Kidney glomerular epithelial cell (primary cell): ENCODE measurements at regions not wholly inside any gene's neighbourhood (a gene's known extent, or its start where the extent isn't known, plus 50 kb on each side); places are given as distances from the start of the nearest gene placed in this dataset.

Source experiments
- DNase-seq: peaks from one replicate; lab custom pipeline; 2025; lab: John Stamatoyannopoulos, UW

DNA sequence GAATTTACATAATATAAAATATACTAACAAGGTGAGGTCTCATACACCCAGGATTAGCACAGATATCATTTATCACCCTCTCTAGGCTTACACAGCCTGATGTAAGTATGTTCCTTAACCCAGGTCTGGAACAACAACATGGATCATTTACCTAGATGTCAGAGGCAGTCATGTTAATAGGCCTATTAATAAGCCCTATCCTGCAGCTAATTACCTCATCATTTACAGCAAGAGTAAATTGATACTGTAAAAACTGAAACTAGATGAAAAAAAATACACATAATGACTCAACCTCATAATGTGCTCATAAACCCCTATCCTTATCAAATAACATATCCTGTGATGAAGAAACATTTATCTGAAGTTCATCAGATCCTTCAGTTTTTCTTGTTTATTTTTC lies 334.3 kb upstream of the MANEA start:
- no peak for DNase-seq

DNA sequence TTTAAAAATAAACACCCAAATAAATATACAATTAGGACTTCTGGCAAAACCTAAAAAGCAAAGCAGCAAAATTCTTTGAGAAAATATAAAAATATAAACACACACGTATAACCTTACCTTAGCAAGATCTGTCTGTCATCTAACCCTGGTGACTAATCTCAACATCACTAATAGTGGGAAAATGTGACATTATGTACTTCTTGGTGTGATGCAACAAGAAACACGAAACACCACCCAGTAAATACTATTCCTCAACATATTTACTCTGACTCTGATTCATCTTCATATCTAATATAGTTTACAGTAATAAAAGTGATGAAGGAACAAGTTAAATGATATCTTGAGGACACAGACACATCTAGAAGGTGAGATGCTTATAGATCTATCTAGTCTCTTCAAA lies 332.6 kb upstream of the MANEA start:
- DNase-seq = no peak

DNA sequence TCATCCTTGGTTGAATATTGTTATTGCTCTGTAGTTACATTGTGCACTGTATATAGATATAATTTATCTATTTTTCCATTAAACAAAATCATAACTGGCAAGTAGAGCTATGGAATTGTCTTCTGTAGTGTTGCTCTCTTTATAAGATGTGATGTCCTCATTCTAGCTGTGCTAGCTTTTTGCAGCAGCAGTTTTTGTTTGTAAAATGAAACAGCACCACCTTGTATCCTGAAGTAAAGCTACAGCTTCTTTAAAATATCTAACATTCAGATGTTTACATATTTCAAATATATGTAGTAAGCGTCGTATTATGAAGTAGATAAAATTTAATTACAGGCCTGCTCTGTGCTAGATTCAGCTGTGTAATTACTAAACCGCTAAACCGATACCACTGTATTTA lies 328.8 kb upstream of the MANEA start:
- DNase-seq = no peak

DNA sequence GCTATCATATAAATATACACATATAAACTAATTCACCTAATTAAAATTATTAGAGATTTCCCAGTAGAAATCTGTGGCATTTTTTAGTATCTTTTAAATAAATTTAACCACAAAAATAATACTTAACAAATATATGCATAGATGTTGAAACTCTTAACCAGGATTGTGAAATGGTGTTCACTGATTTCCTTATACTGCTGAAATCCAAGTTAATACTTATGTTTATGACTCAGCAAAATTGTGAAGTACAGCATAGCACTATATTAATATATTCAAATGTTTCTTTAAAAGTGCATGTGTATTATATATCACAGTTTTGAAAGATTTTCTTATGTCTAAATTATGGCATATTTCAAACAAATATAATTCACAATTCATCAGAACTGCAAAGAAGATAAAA lies 328.2 kb upstream of the MANEA start:
- no peak for DNase-seq

DNA sequence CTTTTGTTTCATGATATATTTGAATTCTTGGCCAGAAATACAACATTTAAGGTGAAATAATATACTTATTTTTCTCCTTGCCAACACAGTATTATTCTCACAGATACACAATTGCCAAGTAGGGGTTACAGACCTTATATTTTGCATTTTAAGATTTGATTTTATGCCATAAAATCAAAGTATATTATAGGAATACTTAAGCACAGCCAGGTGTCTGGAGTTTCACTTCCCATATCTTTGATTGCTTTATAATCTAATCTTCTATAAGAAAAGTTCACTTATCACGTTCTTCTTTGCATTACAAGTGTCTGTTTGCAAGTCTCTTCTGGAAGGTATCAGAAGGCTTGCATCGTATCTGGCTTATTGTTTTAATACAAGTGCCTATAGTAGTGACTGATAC lies 327.7 kb upstream of the MANEA start:
- DNase-seq = no peak

DNA sequence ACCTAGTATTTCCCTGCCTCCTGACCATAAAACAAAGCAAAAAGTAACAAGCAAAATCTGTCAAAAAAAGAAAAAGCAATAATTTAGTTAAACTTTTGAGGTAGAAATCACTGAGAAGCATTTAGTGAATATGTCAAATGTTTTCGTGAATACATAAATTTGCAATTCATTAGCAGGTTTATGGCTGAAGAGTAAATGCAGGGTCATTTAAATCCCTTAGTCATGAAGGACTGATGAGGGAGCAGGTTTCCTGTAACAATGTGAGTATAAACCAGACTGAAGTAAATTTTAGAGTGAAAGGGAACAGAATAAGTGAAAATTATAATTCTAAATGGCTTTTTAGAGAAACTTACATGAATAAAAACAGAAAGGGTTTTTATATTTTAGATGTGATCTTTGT lies 313.5 kb upstream of the MANEA start:
- no peak for DNase-seq

DNA sequence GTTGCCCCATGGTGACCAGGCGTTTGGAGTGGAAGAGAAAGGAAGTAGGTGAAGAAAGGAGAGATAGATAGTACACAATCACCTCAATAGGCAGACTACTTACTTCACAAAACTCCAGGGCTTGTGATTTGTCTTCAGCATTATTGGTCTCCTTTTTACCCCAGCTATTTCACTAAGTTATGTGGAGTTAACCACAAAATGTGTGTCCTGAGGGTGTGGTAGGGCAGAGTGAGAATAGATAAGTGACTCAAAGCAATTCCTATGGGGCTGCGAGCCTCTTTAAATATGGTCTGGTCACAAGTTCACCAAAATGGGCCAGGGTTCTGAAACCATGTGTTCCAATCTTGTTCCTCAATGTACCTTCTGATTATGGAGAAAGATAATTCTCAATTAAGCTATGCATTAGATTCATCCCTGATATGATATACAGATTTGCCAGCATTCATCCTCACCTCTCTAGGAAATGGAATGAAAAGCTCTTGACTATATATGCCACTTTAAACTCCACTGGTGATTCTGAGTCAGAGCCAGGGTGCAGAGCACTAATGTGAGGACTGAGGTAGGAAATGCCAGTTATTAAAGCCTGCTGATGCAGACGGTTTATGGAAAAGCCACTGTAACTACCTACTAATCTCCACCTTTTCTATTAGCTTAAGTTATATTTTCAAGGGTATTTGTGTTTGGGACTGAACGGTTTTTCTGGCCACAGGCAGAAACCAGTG lies 310.6 kb upstream of the MANEA start:
- DNase-seq = no peak

DNA sequence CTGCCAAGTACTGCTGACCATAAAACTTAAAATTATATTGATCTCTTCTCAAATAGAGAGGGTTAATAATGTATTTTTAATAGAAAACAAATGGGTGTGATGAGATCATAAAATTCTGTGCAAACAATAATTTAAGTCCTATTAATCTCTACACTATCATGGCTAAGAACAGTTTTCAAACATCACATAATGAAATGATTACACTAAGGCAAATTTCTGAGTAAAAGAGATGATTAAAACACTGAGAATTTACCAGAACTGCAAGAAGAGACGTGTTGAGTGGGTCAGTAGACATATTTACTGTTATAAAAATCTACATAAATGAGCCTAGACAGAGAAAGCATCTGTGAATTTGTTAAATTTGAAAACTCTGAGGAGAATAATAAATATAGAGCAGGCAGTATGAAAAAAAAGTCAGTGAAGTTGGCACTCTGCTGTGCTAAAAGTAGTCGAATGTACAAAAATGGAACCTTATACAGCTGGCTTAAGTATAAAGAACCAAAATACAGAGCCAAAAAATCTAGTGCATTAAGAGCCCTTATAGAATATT lies 302.6 kb upstream of the MANEA start:
- no peak for DNase-seq

DNA sequence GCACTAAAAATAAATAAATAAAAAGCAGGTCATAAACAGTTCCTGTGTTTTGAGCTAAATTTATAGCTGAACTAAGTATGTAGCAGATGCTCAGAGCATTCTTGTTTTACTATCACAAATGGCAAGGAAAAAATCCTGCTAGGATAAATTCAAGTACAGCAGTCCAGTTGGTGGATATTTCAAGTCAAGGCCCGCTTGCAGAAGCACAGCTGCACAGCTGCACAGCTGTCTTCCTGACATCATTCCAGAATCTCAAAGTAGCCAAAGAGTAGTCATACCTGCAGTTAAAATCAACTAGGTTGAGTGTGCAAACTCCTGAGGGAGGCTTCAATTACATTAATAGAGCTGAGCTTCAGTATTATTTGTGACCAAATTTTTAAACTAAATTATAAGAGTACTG lies 297.7 kb upstream of the MANEA start:
- no peak for DNase-seq

DNA sequence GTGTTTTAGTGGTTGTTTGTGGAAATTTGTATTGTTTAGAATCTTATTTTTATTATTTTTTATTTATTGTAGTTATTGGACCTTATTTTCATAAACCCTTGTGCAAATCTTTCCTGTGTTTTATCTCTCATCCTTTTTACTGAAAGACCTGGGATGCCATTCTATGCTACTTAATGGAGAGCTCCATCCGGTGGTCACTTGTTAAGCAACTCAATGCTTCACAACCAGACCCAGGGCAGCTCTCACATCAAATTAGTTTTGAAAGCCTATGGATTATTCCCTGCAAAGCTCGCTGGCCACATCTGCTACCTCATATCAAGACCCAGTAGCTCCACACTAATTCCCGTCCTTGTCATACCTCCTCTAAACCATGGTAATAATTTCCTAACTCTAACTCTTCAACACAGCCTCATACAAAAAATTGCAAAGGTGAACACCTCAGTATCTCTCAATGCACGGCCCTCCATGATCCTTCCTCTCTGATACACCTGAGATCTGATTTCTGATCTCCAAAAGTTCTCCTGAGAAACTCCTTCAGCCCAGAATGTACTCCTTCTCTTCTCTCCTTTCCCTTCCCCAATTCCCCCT lies 296.6 kb upstream of the MANEA start:
- DNase-seq = no peak

DNA sequence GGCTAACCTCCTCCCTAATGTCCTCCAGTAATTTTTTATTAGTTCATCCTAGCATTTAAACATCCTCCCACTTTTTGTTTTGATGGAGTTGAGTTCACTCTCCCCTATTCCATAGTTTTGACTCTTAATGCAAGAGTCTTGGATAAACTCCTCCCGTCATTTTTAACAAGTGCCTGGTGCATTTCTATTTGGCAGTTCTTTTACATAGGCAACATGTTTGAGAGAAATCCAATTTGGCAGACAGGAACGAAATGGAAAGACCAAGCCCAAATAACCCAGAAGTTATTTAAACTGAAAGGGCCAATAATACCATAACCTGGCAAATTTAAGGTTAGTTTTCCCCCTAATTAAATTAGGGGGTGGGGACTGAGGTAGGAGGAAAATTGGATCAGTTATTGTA lies 291.5 kb upstream of the MANEA start:
- DNase-seq = no peak

DNA sequence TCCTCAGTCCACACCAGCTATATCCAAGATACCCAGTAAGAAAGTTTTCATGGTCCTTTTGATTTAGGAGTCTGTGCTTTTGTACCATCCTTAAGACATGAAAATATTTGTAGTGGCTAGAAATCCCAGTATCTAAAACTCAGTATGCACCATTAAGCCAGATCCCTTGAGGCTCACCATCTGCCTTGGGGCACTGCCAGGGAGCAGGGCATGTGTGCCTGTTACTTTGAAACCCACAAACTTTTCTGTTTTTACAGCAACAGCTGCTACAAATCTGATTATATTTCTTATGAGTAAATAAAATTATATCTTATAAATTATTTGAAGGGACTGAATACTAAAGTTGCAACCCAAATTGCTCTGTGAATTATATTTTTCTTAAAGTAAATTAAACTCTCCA lies 290.5 kb upstream of the MANEA start:
- no peak for DNase-seq

DNA sequence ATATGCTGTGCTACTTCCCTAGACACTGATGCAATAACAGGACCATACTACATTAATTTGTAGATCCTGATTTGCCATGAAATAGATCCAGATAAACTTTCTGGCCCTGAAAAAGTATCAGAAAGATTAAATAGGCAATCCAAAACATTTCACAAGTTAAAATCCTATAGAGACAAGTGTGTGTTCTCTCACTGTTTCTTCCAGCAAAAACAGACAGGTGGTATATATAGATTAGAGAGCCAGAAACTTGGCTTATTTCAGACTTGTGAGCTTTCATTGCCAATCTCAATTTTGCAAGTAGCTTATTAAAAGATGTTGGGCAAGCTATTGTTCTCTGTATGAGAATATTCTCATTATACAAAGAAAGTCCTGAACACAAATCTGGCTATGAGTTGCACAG lies 289.1 kb upstream of the MANEA start:
- no peak for DNase-seq

DNA sequence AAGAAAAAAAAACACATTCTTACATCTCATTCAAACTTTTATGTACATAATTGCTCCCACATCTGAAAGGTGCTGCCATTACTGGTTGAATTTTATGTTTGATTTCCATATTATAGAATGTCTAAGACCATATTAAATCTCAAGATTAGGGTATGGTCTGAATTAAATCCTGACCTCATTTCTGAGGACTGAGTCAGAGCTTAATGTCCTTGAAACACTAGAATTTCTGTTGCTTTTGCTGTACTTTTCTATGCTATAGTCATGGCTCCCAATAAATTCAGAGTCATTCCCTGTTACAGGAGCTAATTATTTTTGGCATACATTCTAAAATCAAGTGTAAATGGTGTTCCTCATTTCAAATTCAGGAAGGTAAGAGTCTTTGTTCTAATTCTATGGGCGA lies 285.3 kb upstream of the MANEA start:
- DNase-seq = no peak

DNA sequence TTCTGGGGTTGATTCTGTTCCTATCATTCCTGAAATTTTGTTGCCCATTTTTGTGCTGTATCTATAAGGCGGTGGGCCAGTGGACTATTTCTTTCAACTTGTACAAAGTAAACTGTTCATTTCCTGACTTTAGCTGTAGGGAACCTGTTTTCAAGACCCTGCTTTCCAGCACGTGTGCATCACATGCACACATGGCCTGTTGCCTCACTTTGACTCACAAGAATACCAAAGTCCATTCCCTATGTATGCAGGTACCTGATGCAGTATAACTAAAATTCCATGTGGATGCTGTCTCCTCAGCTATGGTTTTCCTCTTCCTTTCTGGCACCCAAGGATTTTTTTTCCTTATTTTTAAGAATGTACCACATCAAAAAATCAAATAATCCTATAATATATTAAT lies 284.1 kb upstream of the MANEA start:
- no peak for DNase-seq

DNA sequence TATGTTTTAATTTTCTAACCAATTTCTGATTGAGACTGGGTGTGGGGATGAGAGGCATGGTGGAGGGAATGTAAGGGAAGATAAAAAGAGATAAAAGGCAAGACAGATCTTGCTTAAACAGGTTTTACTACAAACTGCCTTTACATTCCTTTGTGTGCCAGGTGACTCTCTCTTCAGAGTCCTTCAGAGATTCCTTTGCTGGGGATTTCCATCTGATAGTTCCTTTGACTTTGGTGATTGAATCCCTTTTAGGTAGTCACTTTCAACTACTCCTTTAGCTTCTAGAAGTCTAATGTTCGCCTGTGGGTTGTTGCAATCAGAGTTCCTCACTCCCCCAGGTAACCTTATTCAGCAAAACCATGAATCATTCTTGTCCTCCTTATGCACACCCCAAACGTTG lies 283.3 kb upstream of the MANEA start:
- DNase-seq = no peak

DNA sequence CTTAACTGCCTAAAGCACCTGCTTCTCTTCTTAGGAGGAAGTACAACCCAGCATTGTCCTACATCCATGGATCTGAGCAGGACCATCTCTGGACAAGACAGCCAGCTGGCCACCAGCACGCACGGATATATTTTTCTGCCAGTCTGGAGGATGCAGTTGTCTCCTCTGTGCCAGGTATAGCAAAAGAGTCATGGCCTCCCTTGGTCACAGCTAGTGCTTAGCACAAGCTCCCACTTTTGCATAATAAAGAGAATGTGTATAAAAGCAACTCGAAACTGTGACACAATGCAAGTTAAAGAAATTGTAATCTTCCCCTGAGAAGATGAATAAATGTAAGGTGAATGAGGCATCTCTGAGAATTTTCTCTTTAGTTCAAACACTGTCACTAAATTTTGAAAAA lies 267.8 kb upstream of the MANEA start:
- DNase-seq = no peak

DNA sequence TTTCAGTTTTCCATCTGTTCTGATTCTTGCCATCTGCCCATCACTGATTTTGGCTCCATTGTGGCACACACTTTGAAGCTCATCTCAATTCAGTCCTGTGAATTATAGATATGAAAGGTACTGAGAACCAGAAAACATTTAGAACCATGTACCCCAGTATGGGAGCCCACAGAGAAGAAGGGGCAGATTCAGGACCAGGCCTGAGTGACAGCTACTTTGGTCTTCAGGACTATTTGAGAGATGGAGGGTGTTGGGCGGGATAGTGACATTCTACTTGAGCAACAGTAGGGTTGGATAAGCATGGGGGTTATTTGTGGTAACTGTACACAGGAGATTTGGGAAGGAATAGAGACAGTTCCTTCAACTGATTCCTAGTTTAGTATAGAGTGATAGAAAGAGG lies 259.2 kb upstream of the MANEA start:
- no peak for DNase-seq

DNA sequence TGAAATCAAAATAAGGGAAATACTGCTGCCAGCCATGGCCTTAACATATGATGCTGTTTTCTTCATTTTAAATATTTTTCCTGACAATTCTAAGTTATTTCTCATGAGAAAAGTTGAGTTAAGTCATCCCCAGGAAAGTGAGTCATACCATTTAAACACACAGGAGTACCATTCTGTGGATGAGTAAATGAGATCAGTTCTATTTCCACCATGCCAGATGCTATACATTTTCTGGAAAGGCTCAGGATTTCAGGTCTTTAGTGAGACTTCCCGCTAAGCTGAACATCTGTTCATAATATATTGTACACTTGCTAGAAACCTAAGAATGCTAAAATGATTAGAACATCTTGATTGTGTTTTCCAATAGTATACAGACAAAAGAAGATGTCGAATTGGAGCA lies 256.2 kb upstream of the MANEA start:
- no peak for DNase-seq

DNA sequence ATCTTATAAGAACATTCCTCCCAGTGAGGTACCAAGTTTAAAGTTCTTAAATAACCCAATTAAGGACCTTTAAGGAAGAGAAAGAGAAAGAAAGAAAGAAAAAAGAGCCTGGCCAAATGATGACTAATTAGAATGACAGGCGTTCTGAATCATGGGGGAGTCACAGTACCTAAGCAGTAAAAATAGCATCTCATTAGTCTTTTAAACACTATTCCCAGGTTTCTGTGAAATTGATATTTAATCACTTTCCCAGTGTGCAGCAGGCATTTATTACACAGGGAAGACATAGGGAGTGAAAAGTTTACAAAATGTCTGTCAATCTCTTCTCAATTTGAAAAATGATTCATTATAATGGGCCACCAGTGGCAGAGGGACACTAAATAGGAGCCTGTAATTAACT lies 251.4 kb upstream of the MANEA start:
- no peak for DNase-seq

DNA sequence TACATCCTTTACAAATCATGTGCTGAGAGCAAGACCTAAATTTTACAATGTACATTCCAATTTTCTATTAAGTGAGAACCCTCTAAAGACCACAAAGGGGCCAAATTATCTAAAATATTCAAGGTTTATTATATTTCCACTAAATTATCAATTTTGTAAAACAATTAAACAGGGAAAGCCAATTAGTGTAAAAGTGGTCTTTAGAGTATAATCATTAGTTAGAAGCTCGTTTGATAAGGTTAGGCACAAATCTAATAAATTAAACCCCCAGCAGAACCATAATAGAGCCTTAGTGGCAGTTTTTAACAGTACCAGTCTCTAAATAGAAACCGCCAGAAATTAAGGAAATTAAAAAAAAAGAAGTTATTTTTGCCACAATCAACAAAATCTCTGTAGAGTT lies 249.1 kb upstream of the MANEA start:
- no peak for DNase-seq

DNA sequence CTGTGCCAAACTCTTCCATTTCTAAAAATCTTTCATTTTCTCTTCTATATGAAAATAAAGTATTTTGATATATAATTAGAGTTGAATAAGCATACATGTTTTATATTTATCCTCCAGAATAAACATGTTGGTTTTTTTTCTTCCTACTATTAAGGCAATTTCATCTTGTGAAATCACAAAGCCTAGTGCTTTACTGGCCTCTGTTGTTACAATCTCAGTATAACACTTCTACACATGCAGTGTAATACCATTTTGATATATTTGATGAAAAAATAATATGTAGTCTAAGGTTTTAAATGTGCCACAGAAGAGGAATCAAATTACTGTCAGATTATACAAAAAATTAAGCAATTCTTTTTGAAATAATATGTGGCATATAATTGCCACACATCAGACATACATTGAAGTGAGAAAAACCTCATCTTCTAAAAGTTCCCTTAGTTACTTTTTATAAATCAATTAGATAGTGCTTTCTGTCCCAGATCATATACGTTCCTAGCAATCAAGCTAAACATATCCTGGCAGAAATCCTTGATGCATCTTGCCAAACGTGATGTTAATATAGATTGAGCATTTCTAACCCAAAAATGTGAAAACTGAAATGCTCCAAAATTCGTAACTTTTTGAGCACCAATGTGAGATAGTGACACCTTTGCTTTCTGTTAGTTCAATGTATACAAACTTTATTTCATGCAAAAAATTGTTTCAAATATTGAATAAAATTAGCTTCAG lies 225.1 kb upstream of the MANEA start:
- DNase-seq = no peak

DNA sequence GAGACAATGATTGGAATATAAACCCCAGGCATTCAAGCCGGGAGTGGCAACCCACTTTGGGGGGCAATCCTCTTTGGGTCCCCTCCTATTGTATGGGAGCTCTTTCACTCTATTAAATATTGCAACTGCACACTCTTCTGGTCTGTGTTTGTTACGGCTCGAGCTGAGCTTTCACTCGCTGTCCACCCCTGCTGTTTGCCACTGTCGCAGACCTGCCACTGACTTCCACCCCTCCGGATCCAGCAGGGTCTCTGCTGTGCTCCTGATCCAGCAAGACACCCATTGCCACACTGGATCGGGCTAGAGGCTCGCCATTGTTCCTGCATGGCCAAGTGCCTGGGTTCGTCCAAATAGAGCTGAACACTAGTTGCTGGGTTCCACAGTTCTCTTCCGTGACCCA lies 222.8 kb upstream of the MANEA start:
- no peak for DNase-seq
